ENCODE measurements at regions not wholly inside any gene's neighbourhood (a gene's known extent, or its start where the extent isn't known, plus 50 kb on each side); places are given as distances from the start of the nearest gene placed in this dataset.

GRCh38 chr5:103410172-103410571 lies 151.6 kb downstream of the MACIR start:
- DNase-seq (ENCODE audit: low read depth): no peak
- H3K4me3 ChIP-seq (ENCODE audit: low read depth, low read length): no peak overlapping the region
- no peak for TF ChIP-seq CTCF (IDR thresholded peaks at IDR 0.05; ENCODE audit: control insufficient read depth, extremely low read depth, insufficient read depth)

- no peak for DNase-seq (ENCODE audit: low read depth)
- no peak overlapping the region for H3K4me3 ChIP-seq (ENCODE audit: low read depth, low read length)
- no peak for TF ChIP-seq CTCF (IDR thresholded peaks at IDR 0.05; ENCODE audit: control insufficient read depth, extremely low read depth, insufficient read depth)
These were observed 150.6 kb downstream of the MACIR start for GRCh38 chr5:103409013-103409670.

- no peak overlapping the region for H3K4me3 ChIP-seq (ENCODE audit: low read depth, low read length)
- TF ChIP-seq CTCF (IDR thresholded peaks at IDR 0.05; ENCODE audit: control insufficient read depth, extremely low read depth, insufficient read depth): no peak
- no peak for DNase-seq (ENCODE audit: low read depth)
These were observed 149.8 kb downstream of the MACIR start for GRCh38 chr5:103408408-103408807.

- no peak for DNase-seq (ENCODE audit: low read depth)
- H3K4me3 ChIP-seq (ENCODE audit: low read depth, low read length): no peak overlapping the region
- TF ChIP-seq CTCF (IDR thresholded peaks at IDR 0.05; ENCODE audit: control insufficient read depth, extremely low read depth, insufficient read depth): no peak
These were observed 148.8 kb downstream of the MACIR start for GRCh38 chr5:103407402-103407801.

- no peak for DNase-seq (ENCODE audit: low read depth)
- no peak for TF ChIP-seq CTCF (IDR thresholded peaks at IDR 0.05; ENCODE audit: control insufficient read depth, extremely low read depth, insufficient read depth)
- no peak overlapping the region for H3K4me3 ChIP-seq (ENCODE audit: low read depth, low read length)
These were observed 145.9 kb downstream of the MACIR start for GRCh38 chr5:103404483-103404882.

- no peak for TF ChIP-seq CTCF (IDR thresholded peaks at IDR 0.05; ENCODE audit: control insufficient read depth, extremely low read depth, insufficient read depth)
- no peak for DNase-seq (ENCODE audit: low read depth)
- H3K4me3 ChIP-seq (ENCODE audit: low read depth, low read length): no peak overlapping the region
These were observed 144.3 kb downstream of the MACIR start for GRCh38 chr5:103402851-103403250.

Measured in LNCaP clone FGC (cell line).